CMK (cell line): ENCODE measurements at regions not wholly inside any gene's neighbourhood (a gene's known extent, or its start where the extent isn't known, plus 50 kb on each side); places are given as distances from the start of the nearest gene placed in this dataset.

Experiments
- DNase-seq: peaks from one replicate; pipeline ENCODE4 v3.0.0-alpha.2; 2010; ENCODE audit warnings: low read depth

DNA sequence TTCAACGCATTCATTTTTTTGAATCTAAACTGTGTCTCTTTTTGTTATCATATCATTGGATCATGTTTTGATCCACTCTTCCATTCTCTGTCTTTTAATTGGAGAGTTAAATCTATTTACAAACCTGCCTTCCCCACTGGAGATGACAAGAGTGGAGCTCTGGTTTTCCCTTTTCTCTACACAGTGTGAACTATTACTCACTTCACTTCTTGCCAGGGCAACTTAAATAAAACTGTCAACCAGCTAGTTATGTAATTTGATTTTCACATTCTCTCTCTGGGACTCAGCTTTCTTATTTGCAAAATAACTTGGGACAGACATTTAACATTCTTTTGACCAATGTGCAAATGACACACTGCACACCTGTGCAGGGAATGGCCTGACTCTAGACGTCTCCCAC lies 230.8 kb upstream of the CST7 start:
- DNase-seq: no peak

DNA sequence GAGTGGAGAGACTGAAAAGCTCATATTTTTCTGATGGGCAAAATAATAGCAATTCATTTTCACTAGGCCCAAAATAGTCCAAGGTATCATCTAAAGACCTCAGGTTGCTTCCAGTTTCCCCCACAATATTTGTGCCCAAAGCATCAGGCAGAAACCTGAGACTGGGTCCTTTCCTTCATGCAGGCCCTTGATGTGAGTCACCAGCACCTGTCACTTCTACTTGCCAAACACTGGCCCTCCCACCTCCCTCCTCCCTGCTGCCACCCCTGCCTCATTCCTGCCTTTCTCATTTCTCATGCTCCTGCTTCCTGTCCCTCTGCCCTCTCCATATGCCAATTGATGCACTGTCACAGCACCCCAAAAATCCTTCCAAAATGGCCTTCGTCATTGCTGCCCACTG lies 230.4 kb upstream of the CST7 start:
- no peak for DNase-seq

DNA sequence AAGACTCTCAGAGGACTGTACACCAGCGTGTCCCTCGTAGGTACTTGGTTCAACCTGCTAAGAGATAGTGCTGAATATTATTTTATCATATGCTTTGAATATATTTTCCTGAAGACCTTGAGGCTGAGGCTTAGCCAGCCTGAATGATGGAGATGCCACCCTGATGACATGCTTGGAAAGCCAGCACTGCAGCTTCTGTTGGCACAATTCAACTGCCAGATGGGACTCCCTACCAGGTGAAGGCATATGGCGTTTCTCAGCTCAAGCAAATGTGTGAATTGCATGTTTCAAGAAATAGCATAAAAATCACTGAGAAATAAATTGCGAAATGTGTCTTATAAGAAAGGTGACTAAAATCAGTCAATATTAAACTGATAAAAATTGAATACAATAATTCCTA lies 228.1 kb upstream of the CST7 start:
- no peak for DNase-seq

DNA sequence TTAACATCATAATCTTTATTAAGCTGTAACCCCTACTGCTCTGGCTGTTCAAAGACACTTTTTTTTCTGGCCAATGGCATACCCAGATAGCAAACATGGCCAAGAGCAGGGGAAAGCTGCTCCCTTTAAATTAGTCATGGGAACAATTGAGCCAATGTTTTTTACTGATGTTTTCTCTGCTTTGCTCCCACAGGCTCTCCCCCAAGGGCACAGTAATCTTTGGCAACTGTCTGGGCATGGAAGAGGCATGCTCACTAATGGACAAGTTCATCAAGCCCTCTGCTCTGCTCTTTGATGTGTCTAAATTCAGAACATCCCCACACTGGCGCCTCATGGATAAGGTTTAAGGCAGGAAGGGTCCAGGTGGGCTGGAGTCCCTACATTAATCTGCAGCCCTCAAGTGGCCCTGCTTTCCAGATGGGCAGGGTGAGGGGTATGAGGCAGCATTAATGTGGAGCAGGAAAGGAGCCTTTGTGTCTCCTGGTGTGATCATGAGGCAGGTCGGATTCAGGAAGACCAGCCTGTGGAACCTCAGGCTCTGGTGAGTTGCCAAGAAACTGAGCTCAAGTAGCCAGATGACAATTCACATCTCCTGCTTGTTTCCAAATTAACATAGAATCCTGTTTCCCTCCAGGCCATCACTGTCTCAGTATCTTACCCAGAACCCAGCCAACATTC lies 227.0 kb upstream of the CST7 start:
- no peak for DNase-seq

DNA sequence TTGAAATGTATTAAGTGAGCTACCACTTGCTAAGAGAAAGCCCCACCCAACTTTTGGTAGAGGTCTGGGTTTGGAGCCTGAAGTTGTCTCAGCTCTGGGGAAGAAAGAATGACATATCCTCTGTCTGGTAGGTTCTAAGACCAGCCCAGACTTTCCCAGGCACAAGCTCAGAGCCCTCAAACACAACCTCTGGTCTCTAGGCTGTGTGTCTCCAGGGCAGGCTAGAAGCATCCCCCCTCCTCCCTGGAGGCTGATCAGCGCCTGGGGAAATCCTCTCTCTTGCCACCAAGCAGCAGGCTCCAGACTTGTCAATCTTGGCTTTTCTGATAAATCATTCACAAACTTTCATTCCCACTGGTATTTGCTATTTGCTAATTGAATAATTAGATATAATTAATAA lies 226.5 kb upstream of the CST7 start:
- no peak for DNase-seq

DNA sequence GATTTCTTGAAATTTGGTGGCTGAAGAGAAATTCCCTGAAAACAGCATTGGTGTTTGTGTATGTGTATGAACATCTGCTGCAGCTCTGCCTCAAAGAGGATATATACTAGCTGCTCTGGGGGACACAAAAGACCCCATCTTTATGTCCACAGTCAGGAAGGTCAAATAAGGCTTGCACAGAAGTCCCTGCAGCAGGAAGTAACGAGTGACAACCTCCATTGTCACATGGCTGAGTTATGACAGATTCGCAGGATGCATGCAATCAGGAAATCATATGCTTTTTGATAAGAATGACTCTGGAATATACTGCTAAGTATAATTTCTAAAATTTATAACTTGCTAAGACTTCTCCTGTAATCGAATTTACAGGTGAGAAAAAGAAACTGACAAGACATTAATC lies 225.9 kb upstream of the CST7 start:
- DNase-seq: no peak

DNA sequence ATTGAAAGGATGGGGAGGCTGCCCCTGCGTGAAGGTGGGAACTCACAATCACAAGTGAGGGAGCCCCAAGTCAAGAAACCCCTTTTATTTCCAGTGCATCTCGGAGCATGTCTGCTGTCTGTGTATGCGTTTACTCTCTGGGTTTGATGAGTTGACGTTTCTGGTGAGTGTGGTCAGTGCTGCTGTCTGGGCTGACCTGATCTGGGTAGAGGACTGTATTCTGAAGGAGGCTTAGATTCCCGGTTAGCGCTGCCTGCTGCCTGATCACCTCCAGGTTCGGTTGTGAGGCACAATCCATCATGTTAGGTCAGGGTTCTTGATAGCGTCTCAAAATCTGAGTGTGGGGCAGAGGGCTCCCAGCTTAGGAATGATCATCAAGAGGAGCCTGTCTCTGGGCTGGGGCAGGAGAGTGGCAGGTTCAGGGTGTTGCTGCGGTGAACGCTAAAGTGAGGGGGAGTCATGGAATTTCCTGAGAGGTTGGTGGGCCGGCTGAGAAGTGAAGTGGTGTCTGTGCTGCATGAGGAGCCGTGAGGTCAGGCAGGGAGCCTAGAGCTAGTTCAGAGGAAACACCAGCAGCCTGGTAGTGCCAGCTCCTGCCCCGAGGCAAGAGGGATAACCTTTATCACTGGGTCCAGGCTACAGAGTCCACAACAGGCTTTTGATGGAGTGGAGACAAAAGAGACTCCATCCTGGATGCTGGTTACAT lies 225.3 kb upstream of the CST7 start:
- DNase-seq: no peak

DNA sequence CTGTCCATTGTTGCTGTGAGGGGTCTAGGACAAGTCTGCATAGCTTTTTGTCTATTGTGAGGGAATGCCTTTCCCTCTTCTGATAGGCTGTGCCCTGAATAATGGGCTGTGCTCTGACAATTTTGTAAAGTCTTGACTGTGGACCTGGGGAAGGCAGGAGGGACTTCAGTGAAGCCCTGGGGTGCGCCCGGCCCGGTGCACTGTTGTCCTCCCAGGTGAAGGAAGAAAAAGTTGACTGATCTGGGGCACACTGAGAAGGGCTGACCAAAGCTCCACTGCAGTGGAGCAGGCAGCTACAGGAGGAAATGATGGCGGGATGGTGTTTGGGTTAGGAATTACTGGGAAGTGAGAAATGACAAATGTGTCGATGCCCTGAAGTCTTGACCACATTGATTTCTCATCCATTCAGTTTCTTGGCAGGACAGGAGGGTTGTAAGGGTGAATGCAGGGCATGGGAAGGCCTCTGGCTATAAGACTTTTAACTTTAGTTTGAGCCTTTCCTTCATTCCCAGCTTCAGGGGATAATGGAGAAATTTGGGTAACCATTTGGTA lies 224.0 kb upstream of the CST7 start:
- DNase-seq: no peak

DNA sequence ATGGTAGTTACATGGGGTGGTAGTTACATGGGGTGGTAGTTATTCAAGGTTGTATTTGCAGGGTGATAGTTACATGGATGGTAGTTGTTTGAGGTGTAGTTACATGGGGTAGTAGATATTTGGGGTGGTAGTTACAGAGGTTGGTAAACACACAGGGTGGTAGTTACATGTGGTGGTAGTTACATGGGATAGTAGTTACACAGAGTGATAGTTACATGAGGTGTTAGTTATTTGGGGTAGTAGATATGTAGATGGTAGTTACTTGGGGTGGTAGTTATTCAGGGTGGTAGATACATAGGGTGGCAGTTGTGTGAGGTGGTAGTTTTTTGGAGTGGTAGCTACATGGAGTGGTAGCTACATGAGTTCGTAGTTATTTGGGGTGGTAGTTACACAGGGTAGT lies 221.3 kb upstream of the CST7 start:
- DNase-seq: no peak

DNA sequence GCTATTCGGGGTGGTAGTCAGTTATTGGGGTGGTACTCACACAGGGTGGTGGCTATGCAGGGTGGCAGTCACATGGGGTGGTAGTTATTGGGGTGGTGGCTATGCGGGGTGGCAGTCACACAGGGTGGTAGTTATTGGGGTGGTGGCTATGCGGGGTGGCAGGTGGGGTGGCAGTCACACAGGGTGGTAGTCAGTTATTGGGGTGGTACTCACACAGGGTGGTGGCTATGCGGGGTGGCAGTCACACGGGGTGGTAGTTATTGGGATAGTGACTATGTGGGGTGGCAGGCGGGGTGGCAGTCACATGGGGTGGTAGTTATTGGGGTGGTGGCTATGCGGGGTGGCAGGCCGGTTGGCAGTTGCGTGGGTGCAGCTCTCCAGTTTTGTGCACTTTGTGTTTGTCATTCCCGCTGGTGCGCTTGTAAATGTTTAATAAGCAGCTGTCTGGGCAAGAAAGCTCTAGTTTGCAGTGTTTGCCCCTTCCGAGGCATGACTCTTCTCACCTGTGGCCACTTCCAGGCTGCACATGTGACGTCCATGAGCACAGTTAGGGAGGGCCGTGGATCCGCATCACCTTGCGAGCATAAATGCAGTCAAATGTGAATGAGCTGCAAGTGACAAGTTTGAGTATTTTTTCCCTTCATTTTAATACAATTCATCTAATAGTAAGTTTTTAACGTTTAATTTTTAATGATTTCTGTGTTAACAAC lies 219.0 kb upstream of the CST7 start:
- DNase-seq: no peak

DNA sequence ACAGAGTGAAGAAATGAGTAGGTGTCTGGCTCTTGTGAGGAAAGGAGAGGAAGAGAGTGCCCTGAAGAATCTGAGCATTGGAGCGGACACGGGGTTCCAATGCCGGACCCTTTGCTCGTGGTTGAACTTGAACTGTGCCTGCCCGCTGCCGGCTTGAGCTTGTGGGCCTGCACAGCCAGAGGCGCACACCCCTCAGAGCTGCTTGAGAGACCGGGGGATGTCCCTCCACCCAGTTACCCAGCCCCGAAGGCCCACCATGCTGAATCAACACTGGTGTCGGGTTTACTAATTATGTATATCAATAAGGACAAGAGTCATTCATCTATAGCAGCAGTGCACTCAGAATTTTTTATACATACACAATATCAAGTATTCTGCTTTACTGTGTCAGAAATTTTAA lies 218.3 kb upstream of the CST7 start:
- no peak for DNase-seq

DNA sequence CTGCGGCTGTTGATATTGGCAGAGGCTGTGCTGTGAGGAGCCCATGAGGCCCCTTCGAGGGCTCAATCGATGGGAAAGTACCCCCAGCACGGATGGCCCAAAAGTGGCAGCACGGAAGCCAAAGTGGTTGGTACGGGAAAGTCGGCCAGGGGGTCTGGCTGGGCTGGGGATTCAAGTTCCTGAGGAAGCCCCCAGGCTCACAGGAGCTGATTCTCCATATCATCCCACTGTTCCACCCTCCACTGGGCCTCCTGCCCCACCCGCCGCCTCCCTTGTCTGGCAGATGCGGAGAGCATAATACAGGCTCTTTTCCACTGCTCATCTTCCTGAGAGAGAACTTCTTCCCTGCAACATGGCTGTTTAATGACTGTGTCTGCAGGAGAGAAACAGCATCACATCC lies 217.8 kb upstream of the CST7 start:
- DNase-seq: no peak

DNA sequence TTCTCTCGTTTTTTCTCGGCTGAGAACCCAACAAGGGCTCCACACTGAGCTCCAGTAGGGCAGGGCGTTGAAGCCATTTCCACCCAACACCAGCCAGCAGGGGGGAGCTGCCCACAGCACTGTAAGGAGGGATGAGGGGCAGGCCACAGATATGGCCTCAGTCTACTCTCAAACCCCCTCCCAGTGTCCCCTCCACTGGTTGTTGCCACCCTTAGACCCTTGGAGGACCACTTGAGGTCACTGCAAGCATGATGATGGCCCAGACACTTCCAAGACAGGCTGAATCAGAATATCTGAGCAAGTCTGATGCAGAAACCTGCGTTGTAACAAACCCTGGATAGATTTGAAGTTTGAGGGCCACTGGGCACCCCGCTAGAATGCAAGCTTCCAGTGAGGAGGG lies 217.0 kb upstream of the CST7 start:
- DNase-seq: no peak

DNA sequence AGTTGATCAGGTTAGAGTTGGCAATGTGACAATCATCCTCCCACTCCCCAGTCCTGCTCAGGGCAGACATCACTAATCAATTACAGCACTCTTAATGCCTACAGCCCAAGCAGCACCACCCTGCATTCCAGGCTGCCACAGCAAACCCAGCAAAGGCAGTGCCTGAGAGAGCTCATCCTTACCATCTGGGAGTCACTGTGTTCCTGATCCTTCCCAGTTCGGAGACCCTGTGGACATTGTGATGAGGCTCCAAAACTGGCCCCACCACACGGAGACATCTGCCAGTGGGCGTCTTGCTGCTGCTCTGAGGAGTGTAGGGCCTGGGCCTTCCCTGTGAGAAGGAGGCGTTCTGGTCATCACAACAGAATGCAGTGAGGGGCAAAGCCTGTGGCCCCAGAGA lies 216.5 kb upstream of the CST7 start:
- DNase-seq: no peak

DNA sequence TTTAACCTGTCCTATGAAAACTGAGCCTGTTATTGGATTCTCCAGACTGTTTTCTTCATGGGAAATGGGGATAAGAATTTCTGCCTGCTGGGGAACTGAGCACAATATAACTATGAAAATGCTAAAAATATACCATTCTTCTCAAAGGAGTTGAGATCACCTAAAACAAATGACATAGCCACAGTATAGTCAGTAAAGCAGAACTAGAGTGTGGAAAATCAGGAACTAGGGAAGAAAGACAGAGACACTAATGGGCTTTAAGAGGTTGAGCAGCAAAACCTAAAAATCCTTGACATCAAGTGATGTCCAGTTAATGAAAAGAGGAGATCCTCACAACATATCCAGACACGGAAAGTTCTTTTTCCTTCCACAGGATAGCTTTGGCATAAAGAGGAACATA lies 215.7 kb upstream of the CST7 start:
- DNase-seq: no peak

DNA sequence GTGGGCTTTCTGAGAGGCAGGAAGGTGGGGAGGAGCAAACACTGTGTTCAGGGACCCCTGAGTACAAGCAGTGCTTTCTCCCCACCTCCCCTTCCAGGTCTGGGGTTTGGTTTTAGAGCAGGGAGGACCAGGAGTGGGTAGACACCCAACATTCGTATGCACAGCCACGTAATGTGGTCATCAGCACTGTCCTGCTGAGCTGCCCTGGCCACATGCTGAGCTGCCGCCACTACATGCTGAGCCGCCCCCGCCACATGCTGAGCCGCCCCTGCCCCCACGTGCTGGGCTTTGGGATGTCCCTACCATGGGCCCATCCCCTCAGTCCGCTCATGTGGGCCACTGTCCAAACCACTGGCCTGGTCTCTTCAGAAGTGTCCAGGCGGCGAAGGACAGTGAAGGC lies 214.9 kb upstream of the CST7 start:
- DNase-seq: no peak

DNA sequence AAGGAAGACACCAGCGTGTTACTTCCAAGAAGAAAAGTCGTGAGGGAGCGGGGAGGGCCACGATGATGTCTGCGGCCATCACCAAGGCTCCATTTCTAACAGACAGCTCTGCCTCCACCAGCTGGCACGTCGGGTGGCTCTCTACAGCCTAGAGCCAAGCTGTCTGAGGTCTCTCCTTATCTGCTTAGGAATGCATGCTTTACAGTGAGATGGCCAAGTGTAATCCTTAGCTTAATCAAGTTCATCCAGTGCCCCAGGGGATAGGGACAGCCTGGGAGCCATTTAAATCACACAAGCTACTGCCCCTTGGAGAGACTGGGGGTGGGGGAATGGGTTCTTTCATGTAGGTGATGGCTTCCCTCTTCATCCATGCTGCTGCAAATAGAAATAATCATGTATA lies 213.8 kb upstream of the CST7 start:
- DNase-seq: no peak

DNA sequence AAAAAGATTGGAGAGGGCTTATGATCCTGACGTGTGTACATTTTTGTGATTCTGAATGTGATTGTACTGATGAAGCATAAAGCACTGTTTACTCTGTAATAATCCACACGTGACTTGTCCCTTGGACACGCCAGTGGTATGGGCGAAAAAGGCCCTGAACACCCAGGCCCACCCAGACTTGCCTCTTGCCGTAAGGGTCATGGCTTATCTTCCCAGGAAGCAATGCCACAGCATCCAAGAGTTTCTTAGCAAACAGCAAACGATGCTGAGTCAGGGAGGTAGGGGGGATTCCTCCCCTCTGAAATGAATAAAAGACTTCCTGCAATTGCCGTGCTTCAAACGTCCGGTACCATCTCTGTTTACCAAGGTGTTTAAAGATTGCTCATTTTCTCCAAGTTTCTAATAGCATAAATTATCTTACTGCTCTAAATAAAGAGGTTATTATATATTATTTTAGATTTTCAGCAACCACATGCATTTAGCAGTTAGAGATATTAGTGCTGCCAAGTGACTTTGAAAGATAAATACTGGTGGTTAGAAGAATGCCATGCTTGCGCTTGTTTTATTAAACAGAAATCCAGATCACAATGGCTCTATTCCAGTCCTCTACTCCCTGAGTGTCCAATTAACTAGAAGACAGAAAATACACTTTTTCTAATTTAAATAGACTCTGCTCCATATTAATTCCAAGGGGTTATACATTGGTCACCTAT lies 212.8 kb upstream of the CST7 start:
- no peak for DNase-seq

DNA sequence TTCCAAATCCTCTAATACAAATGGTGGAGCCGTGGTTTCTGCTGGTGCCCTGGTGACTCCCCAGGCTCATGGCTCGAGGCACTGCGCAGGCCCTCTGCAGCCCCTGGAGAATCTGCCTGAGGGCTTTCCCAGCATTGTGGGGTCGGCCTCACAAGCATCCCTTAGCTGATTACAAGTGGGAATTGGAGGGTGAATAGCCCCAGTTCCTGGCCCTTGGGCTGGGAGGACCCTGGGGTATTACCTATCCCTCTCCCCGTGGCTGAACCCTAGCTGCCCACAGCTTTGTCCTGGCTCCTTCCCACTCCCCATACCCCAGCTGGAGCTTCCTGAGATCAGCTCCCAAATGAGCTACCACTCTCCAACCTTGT lies 212.2 kb upstream of the CST7 start:
- no peak for DNase-seq

DNA sequence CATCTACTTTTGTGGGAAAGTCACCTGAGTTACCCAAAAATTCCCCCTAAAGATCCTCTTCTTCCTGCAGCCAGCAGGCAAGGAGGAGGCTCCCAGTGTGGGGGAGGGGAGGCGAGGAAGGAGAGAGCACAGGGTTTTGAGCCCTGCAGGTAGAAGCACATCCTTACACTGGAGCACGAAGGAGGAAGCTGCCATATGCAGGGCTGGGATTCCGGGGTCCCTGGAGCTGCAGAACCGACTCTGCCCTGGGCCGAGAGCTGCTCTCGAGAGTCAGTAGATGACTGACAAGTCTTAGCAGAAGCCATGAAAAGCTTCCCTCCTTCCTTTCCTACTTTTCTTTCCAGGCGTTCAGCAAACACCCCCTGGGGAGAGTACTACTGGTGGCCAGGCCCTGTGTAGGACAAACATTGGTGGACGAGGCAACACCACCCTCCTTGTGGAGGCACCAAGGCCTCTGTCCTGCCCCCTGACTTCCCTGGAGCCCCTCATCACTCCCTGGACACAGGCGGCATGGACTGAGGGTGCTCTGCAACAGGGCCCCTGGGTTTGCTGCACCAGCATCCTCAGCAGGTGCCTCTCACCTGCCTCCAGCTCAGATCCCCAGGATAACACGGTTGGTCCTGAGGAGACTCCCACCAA lies 211.7 kb upstream of the CST7 start:
- no peak for DNase-seq

DNA sequence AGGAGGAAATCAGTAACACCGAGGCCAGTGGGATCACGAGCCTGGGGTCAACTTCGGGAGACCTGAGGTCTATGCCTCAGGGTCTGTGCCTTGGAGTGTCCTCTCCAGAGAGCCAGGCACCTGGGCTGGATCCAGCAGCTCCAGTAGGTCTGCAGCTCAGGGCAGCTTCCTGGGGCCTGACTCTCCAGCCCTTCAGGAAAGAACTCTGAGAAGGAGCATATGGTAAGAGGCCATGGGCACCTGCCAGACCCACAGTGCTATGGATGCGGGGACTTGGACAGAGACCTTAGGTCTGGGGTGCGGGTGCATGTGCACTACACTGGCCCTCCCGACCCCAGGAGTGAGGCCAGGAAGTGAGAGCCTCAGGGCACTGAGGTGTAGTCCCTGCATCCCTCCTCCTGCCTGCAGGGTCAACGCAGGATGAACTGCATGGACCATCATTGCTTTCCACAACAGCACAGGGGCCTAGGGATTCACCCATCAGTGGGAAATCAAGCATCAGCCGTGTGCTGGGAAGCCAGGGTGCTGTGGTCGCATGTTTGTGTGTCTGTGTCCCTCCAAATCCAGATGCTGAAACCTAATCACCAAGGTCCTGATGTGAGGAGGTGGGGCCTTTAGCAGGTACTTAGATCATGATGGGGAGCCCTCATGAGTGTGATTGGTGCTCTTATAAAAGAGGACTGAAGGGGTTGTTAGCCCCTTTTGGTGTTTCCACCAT lies 210.9 kb upstream of the CST7 start:
- DNase-seq: no peak
